ENCODE measurements at regions not wholly inside any gene's neighbourhood (a gene's known extent, or its start where the extent isn't known, plus 50 kb on each side); places are given as distances from the start of the nearest gene placed in this dataset.

DNA sequence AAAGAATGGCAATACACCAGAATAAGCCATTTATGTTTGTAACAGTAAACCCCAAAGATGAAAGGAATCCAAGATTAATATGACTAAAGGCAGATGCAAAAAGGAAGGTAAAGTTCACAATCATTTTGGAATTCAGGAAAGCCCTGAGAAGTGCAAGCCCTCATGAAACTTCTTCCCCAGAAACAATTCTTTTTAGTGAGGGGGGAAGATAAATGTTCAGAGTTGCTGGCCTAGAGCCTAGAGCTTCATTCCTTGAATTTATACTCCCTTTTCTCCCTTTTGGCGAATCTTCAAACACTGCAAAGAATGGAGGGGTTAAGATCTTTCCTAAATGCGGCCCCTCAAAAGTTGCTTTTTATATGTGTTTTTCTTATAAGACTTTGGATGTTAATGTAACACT is 368.8 kb downstream of the MEIS1 start:
- DNase-seq, result no peak

GRCh38 chr2:66805016-66805865 is 370.3 kb downstream of the MEIS1 start:
- DNase-seq, result no peak

DNA sequence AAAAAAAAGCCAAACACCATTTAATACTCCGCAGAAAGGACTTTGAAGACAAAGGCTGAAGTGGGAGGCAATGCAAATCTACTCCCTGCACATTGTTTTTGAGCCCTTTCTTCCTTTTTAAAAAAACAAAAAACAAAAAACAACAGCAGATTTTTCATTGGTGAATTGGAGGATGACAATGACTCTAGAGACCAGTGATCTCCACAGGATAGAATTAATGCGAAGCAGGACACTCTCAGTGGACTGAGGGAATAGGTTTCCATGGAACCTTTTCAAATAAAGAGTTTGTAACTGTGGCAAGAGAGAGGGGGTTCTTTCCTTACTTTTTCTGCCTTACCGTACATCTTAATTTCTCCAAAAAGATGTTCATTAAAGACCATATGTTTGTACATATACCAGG is 371.0 kb downstream of the MEIS1 start:
- DNase-seq, result no peak

GRCh38 chr2:66813525-66813924 is 378.6 kb downstream of the MEIS1 start:
- no peak for DNase-seq

GRCh38 chr2:66813976-66814375 is 379.1 kb downstream of the MEIS1 start:
- DNase-seq, result no peak

- no peak for DNase-seq
Observed at GRCh38 chr2:66814916-66815315, 380.0 kb downstream of the MEIS1 start.

- no peak for DNase-seq
Observed at GRCh38 chr2:66815886-66816285, 381.0 kb downstream of the MEIS1 start.

GRCh38 chr2:66821168-66821567 is 386.2 kb downstream of the MEIS1 start:
- no peak for DNase-seq

DNA sequence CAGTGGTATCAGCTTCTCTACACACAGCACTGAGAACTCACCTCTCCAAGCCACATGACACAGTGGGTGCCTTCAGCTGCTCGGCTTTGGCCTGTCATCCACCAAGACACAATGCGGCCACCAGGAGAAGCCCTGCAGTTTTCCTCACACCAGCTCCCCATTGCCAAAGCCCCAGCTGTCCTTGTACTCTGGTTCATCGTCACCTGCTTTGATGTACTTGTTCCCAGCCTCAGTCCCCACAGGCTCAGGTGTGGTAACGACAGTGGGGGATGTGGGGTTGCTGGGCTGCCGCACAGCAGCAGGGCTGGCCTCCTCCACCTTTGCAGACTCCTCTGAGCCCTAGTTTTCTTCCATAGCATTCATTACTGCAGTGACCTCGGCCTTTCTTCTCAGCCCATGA is 387.3 kb downstream of the MEIS1 start:
- DNase-seq, result no peak

DNA sequence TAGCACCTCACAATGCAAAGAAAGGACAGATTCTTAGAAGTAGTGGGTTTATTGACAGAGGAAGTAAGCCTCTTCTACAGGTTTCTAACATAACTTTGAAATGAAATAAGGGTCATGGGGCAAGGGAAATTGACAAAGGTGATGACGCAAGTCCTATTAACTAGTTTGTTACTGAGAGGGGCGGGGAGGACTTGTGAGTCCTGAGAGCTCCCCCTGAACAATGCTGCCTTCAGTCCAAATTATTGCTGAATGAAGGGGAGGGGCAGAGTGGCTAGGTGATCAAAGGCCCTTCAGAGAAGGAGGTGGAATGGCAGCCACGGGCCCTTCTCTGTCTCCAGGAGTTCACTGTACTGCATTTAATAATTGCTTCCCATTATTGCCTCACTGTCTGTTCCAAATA is 390.0 kb downstream of the MEIS1 start:
- no peak for DNase-seq

GRCh38 chr2:66827851-66828250 is 392.9 kb downstream of the MEIS1 start:
- DNase-seq, result no peak

GRCh38 chr2:66828876-66829275 is 394.0 kb downstream of the MEIS1 start:
- DNase-seq, result no peak

DNA sequence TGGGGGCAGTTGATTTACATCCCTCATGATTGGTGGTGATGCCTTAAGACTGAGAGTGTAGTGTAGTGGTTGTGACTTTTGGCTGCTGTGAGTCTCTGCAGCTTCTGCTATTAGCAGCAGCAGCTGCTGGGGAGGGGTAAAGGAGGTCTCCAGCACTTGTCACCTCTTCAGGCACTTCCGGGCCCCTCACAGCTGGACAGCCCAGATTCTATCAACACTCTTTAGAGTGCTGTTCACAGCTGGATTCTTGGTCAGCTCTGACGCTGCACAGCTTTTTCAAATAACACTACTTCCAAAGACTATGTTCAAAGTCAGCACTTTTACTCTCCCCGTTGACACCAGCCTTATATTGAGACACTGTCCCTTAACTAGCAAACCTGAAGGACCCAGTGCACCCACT is 396.0 kb downstream of the MEIS1 start:
- DNase-seq, result no peak

DNA sequence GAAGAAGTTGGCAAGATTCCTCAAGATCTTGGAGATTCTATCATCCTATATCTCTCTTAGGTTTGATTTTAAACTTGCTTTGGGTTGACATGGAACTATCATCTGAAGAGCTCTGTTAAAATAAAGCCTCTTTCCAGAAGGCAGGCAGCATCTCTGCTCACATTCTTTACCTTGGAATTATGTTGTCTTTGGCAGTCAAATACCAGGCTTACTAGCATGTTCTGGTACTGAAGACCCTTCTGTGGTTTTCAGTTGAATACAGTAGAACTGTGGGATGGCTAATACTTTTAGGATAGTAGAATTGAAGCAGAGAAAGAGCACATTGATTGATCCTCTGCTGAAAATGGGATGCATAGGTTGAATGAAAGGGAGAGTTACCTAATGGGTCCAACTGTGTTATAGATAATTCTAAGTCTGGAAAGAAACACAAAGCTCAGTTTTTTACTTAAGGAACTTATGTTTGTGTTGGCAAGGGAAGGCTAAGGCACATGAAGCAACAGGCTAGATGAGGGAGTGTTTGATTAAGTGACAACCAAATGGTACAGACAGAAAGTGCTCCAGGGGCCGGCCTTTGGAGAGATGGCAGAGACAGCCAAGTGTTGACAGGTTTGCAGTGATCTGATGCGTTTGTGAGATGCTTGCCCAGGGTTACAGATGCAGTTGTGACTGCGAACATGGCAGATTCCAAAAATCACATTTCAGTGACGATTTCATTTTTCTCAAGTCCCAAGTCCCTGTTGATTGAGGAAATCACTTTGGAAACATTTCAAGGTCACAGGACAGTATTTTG is 397.9 kb downstream of the MEIS1 start:
- DNase-seq, result no peak

GRCh38 chr2:66834859-66835258 is 399.9 kb downstream of the MEIS1 start:
- DNase-seq, result no peak

DNA sequence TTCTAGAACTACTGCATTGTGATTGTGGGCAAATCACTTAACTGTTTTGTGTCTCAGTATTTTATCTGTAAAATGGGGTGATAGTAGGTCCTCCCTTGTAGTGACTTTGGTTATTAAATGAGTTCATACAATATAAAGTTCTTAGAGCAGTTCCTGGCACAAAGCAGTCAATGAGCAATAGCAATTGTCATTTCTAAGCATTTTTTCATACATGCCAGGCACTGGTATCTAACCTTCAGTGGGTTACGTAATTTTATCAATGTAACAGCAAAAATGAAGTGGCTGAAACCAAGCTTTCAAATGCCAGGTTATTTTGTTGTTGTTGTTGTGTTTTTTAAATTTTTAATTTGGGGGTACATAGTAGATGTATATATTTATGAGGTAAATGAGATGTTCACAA is 401.9 kb downstream of the MEIS1 start:
- no peak for DNase-seq

GRCh38 chr2:66839551-66840320 is 404.8 kb downstream of the MEIS1 start:
- DNase-seq, result no peak

DNA sequence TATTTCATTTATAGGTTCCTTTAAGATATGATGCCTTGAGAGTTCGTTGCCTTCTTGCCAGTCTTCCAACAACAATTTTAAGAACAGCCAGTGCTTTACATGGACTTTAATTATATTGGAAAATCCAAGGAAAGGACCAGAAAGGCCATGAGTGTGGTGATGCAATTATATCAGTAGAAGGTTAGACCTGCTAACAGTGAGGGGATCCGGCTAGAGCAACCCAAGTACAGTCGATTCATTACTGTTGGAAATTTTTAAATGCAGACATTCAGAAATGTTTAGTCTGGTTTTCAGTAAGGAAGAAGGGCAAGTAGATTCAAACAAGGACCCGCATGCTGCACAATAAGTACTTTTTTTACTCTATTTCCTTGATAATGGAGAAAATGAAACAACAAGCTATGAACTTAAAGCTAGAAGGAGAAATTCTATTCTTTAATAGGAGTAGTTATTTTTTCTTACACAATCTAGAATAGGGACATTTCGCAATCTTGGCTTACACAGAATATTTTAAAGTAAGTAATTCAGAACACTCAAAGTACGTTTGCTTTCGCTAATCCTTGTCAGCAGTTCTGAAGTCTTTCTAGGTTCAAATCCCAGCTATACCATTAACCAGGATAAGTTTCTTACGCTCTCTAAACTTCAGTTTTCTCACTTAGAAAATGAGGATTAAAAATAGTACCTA is 405.5 kb downstream of the MEIS1 start:
- DNase-seq, result no peak

GRCh38 chr2:66843847-66844246 is 408.9 kb downstream of the MEIS1 start:
- no peak for DNase-seq

DNA sequence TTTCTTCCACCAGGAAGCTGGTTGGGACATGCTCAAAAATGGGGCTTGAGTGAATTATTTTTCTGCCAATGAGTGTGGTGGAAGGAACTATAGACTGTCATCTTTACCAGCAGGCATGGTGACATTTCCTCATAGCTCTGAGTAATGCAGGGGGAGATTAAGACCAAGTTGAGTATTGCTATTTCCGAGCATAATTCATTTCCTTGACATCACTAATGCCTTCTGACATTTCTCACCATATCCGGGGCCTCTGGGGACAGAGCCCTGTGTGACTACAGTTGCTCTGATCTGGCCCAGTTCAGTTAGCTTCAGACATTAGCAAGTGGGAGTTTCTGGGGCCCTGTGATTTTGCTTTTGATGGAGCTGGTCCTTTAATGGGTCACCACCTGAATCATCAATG is 410.4 kb downstream of the MEIS1 start:
- no peak for DNase-seq

DNA sequence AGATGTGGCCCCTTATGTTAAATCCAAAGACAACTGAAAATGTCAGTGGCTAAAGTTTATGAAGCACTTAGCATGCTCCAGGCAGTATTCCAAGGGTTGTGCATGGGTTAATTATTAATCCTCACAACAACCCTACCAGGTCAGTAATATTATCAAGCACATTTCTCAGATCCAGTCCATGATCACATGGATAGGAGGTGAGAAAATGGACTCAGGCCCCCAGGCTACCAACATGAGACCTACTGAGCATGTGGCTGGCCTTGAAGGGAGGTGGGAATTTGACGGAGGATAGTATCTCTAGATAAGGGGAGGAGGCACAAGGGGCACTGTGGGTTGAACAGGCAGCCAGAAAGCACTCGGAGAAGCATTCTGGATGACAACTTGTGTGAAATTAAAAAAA is 412.0 kb downstream of the MEIS1 start:
- DNase-seq, result no peak

DNA sequence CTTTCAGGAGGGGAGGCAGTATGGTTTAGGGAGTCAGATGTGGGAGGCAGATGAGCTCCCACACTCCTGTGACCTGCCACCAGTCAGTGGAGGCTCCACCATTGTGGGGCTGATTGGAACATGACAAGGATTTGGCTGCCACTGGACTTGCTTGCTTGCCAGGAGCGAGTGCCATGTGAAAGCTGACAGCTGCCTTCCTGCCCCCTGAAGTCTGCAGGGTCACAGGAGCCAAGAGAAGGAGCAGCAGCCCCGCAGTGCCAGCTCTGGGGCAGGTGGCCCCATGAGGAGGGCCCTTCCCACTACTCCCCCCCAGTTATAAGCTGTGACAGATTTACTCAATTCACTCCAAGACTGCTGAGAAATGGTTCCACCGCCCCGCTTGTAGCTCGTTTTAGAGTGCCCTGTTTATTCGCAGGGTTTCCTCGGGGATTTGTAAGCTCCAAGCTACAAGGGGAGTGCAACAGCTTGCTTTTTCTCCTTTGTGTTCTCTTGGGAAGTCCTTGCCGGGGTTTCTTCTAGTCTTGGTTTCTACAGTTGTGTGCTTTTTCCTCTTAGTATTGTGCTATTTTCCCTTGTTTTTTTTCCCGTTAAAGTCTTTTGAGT is 414.3 kb downstream of the MEIS1 start:
- DNase-seq, result no peak

- no peak for DNase-seq
Observed at GRCh38 chr2:66850376-66850775, 415.5 kb downstream of the MEIS1 start.
